Gastroesophageal sphincter (tissue), 3 donors: ENCODE measurements at regions not wholly inside any gene's neighbourhood (a gene's known extent, or its start where the extent isn't known, plus 50 kb on each side); places are given as distances from the start of the nearest gene placed in this dataset.

Source experiments
- CTCF ChIP-seq, 4 experiments: fragments of 200-600 bp in 2 of 4; fragments of 450-650 bp in 2 of 4; sonication (generic) in 1 of 4; IDR thresholded peaks; one replicate each; pipeline ENCODE4 v1.5.1; 2017 to 2019; ENCODE audit warnings: antibody characterized with exemption in 4 of 4, mild to moderate bottlenecking in 2 of 4, moderate library complexity in 2 of 4
- EP300 ChIP-seq: sonication (generic); formaldehyde crosslinking; IDR thresholded peaks from one replicate; pipeline ENCODE4 v1.6.1; 2017; ENCODE audit warnings: antibody characterized with exemption, mild to moderate bottlenecking
- POLR2AphosphoS5 ChIP-seq: sonication (generic); formaldehyde crosslinking; IDR thresholded peaks from one replicate; pipeline ENCODE4 v1.6.1; 2017; ENCODE audit warnings: antibody characterized with exemption

- TF ChIP-seq CTCF (IDR thresholded peaks at IDR 0.05) (no peak), EP300 (no peak), POLR2AphosphoS5 (no peak)
These were observed 50.7 kb upstream of the TNRC6C start for GRCh38 chr17:77907497-77908461.
